Liver (tissue), 8 donors: ENCODE measurements at regions not wholly inside any gene's neighbourhood (a gene's known extent, or its start where the extent isn't known, plus 50 kb on each side); places are given as distances from the start of the nearest gene placed in this dataset.

ENCODE experiments used
- DNase-seq: peaks from one replicate; pipeline ENCODE4 v3.0.0-alpha.2; 2017; ENCODE audit warnings: low spot score
- H3K27ac ChIP-seq, 2 donors: one replicate each; pipeline ENCODE4 v1.7.0; 2013; ENCODE audit warnings: inconsistent platforms in 2 of 2, low read length in 2 of 2, control low read depth in 1 of 2, low read depth in 1 of 2, mild to moderate bottlenecking in 1 of 2
- H3K27me3 ChIP-seq, 4 donors: one replicate each; pipeline versions ENCODE4 v1.6.1 to v1.7.0; 2013; ENCODE audit warnings: low read length in 3 of 4, inconsistent platforms in 1 of 4, mild to moderate bottlenecking in 1 of 4, moderate library complexity in 1 of 4; ENCODE audit not compliant: control insufficient read depth in 4 of 4, insufficient read depth in 4 of 4
- H3K36me3 ChIP-seq, 4 donors: one replicate each; pipeline versions ENCODE4 v1.6.1 to v1.7.0; 2013; ENCODE audit warnings: low read length in 3 of 4, mild to moderate bottlenecking in 3 of 4, low read depth in 1 of 4, moderate library complexity in 1 of 4; ENCODE audit not compliant: control insufficient read depth in 4 of 4, insufficient read depth in 3 of 4
- H3K4me1 ChIP-seq, 4 donors: one replicate each; pipeline versions ENCODE4 v1.6.1 to v1.7.0; 2013; ENCODE audit warnings: low read length in 3 of 4, mild to moderate bottlenecking in 3 of 4, moderate library complexity in 1 of 4; ENCODE audit not compliant: control insufficient read depth in 4 of 4, insufficient read depth in 4 of 4
- H3K4me3 ChIP-seq, 3 donors: one replicate each; pipeline versions ENCODE4 v1.6.1 to v1.7.0; 2013; ENCODE audit warnings: low read length in 3 of 3, control low read depth in 1 of 3, low read depth in 1 of 3, mild to moderate bottlenecking in 1 of 3
- H3K9ac ChIP-seq, 2 donors: one replicate each; pipeline ENCODE4 v1.7.0; 2013; ENCODE audit warnings: low read length in 2 of 2, mild to moderate bottlenecking in 2 of 2, moderate library complexity in 2 of 2, control low read depth in 1 of 2, low read depth in 1 of 2
- H3K9me3 ChIP-seq, 4 donors: one replicate each; pipeline versions ENCODE4 v1.6.1 to v1.7.0; 2013; ENCODE audit warnings: low read length in 3 of 4; ENCODE audit not compliant: control insufficient read depth in 4 of 4
- ATF3 ChIP-seq: IDR thresholded peaks from 2 replicates; pipeline ENCODE4 v1.6.1; 2016; ENCODE audit warnings: antibody characterized with exemption
- CTCF ChIP-seq: fragments of 150-350 bp; IDR thresholded peaks from 2 replicates; pipeline ENCODE4 v1.5.1; 2017; ENCODE audit warnings: improper control_type of control experiment, low read depth, low read length; ENCODE audit not compliant: missing input control
- EGR1 ChIP-seq, 2 donors: IDR thresholded peaks; 2 replicates each; pipeline ENCODE4 v1.6.1; 2016 to 2018; ENCODE audit warnings: antibody characterized with exemption in 2 of 2, low read depth in 2 of 2
- FOXA1 ChIP-seq: IDR thresholded peaks from 2 replicates; pipeline ENCODE4 v1.6.1; 2016; ENCODE audit warnings: antibody characterized with exemption
- FOXA2 ChIP-seq: IDR thresholded peaks from 2 replicates; pipeline ENCODE4 v1.6.1; 2016; ENCODE audit warnings: antibody characterized with exemption
- GABPA ChIP-seq, 2 donors: IDR thresholded peaks in 1 of 2; conservative IDR thresholded peaks in 1 of 2; 2 replicates each; pipeline ENCODE4 v1.6.1; 2016; ENCODE audit warnings: antibody characterized with exemption in 2 of 2, mild to moderate bottlenecking in 1 of 2, moderate library complexity in 1 of 2
- HNF4A ChIP-seq, 2 donors: conservative IDR thresholded peaks; 2 replicates each; pipeline ENCODE4 v1.6.1; 2016; ENCODE audit warnings: antibody characterized with exemption in 2 of 2, mild to moderate bottlenecking in 2 of 2
- HNF4G ChIP-seq: IDR thresholded peaks from 2 replicates; pipeline ENCODE4 v1.6.1; 2016; ENCODE audit warnings: antibody characterized with exemption
- JUND ChIP-seq, 2 donors: IDR thresholded peaks; 2 replicates each; pipeline ENCODE4 v1.6.1; 2016; ENCODE audit warnings: antibody characterized with exemption in 2 of 2
- MAX ChIP-seq: IDR thresholded peaks from 2 replicates; pipeline ENCODE4 v1.6.1; 2016; ENCODE audit warnings: antibody characterized with exemption
- NR2F2 ChIP-seq: IDR thresholded peaks from 2 replicates; pipeline ENCODE4 v1.6.1; 2016; ENCODE audit warnings: antibody characterized with exemption
- RAD21 ChIP-seq, 2 donors: IDR thresholded peaks; 2 replicates each; pipeline ENCODE4 v1.6.1; 2016; ENCODE audit warnings: antibody characterized with exemption in 2 of 2, mild to moderate bottlenecking in 2 of 2
- REST ChIP-seq: IDR thresholded peaks from 2 replicates; pipeline ENCODE4 v1.6.1; 2016; ENCODE audit warnings: antibody characterized with exemption, mild to moderate bottlenecking
- RXRA ChIP-seq, 2 donors: IDR thresholded peaks; 2 replicates each; pipeline ENCODE4 v1.6.1; 2017 to 2018; ENCODE audit warnings: antibody characterized with exemption in 2 of 2, mild to moderate bottlenecking in 1 of 2
- SP1 ChIP-seq: IDR thresholded peaks from 2 replicates; pipeline ENCODE4 v1.6.1; 2018; ENCODE audit warnings: antibody characterized with exemption, mild to moderate bottlenecking
- TAF1 ChIP-seq: conservative IDR thresholded peaks from 2 replicates; pipeline ENCODE4 v1.6.1; 2016; ENCODE audit warnings: antibody characterized with exemption, mild to moderate bottlenecking
- YY1 ChIP-seq: IDR thresholded peaks from 2 replicates; pipeline ENCODE4 v1.6.1; 2016; ENCODE audit warnings: antibody characterized with exemption, mild to moderate bottlenecking
- ZBTB33 ChIP-seq: IDR thresholded peaks from 2 replicates; pipeline ENCODE4 v1.6.1; 2016; ENCODE audit warnings: antibody characterized with exemption
- WGBS: extraction: QIAGEN DNeasy Blood & Tissue Kit; methylation state at CpG from one replicate; pipeline ENCODE4 v1.1.7; 2013; 5-methylcytosine and 5-hydroxymethylcytosine counted together
- donor health status: healthy.
- donor health status: healthy.
- donor health status: healthy.
- donor health status: healthy.
- donor health status: healthy.

GRCh38 chr20:61173961-61174725 lies 77.9 kb upstream of the CDH4 start:
- Histone ChIP-seq H3K4me3 (no peak overlapping the region), H3K36me3 (no peaks in the 10 kb centered on the region), H3K27me3 (no peaks in the 10 kb centered on the region), H3K9me3 (no peaks in the 10 kb centered on the region), H3K4me1 (no peaks in the 10 kb centered on the region), H3K27ac (no peak overlapping the region), H3K9ac (no peak overlapping the region)
- no peak for DNase-seq
- TF ChIP-seq HNF4A (conservative IDR thresholded peaks at IDR 0.05) (no peak), FOXA2 (no peak), YY1 (no peak), RAD21 (IDR thresholded peaks at IDR 0.05) (no peak), MAX (no peak), TAF1 (no peak), GABPA (IDR thresholded peaks at IDR 0.05 in 1 of 2, conservative IDR thresholded peaks at IDR 0.05 in 1 of 2) (no peak), ATF3 (no peak)
- WGBS = 87% methylated on average over 4 of the region's 4 CpGs

- H3K36me3 ChIP-seq = no peaks in the 10 kb centered on the region
- H3K27me3 ChIP-seq = no peaks in the 10 kb centered on the region
- TF ChIP-seq MAX (no peak), EGR1 (IDR thresholded peaks at IDR 0.05; ENCODE audit: low read depth in 2 of 2) (no peak), REST (no peak), NR2F2 (no peak), SP1 (no peak), TAF1 (no peak), FOXA1 (no peak), HNF4A (conservative IDR thresholded peaks at IDR 0.05) (no peak), HNF4G (no peak), JUND (IDR thresholded peaks at IDR 0.05) (no peak), CTCF (no peak), ZBTB33 (no peak), GABPA (IDR thresholded peaks at IDR 0.05 in 1 of 2, conservative IDR thresholded peaks at IDR 0.05 in 1 of 2) (no peak), FOXA2 (no peak), ATF3 (no peak), YY1 (no peak), RAD21 (IDR thresholded peaks at IDR 0.05) (no peak), RXRA (IDR thresholded peaks at IDR 0.05) (no peak)
- H3K9ac ChIP-seq = no peak overlapping the region
- H3K27ac ChIP-seq = no peak overlapping the region
- 100% methylated on average over 1 of the region's 1 CpG for WGBS
- no peaks in the 10 kb centered on the region for H3K9me3 ChIP-seq
- no peak overlapping the region for H3K4me3 ChIP-seq
- no peak for DNase-seq
- no peaks in the 10 kb centered on the region for H3K4me1 ChIP-seq
Observed at GRCh38 chr20:61176874-61177273, 75.2 kb upstream of the CDH4 start.
